KMS-11 (cell line): ENCODE measurements at regions not wholly inside any gene's neighbourhood (a gene's known extent, or its start where the extent isn't known, plus 50 kb on each side); places are given as distances from the start of the nearest gene placed in this dataset.
"Not testable (repeated sequence)": the region's sequence is repeated elsewhere in the genome, so short reads cannot be mapped to it uniquely, and the experiment has no call there.

Source experiments
- H2AFZ ChIP-seq: fragments of 200-600 bp; sonication (generic); 2 replicates; pipeline ENCODE4 v1.6.1; 2016; ENCODE audit warnings: antibody characterized with exemption, mixed run types, low read depth
- H3K27ac ChIP-seq: fragments of 200-600 bp; sonication (generic); 2 replicates; pipeline ENCODE4 v1.6.1; 2016; ENCODE audit warnings: mild to moderate bottlenecking, mixed run types
- H3K27me3 ChIP-seq: fragments of 200-600 bp; sonication (generic); 2 replicates; pipeline ENCODE4 v1.6.1; 2017; ENCODE audit warnings: mild to moderate bottlenecking, low read depth, mixed run types, moderate library complexity; ENCODE audit not compliant: insufficient read depth
- H3K36me3 ChIP-seq: fragments of 200-600 bp; sonication (generic); 2 replicates; pipeline ENCODE4 v1.6.1; 2017; ENCODE audit warnings: mild to moderate bottlenecking, mixed run types; ENCODE audit not compliant: insufficient read depth
- H3K4me1 ChIP-seq: fragments of 200-600 bp; sonication (generic); 2 replicates; pipeline ENCODE4 v1.6.1; 2016; ENCODE audit warnings: mild to moderate bottlenecking, low read depth, mixed run types; ENCODE audit not compliant: poor library complexity, severe bottlenecking
- H3K4me2 ChIP-seq: fragments of 200-600 bp; sonication (generic); 2 replicates; pipeline ENCODE4 v1.7.0; 2016; ENCODE audit warnings: mild to moderate bottlenecking, mixed run types
- H3K4me3 ChIP-seq: fragments of 200-600 bp; sonication (generic); IDR thresholded peaks from 2 replicates; pipeline ENCODE4 v1.6.1; 2017; ENCODE audit warnings: low read depth, low read length, mixed read lengths; ENCODE audit not compliant: insufficient read depth
- H3K79me2 ChIP-seq: fragments of 200-600 bp; sonication (generic); 2 replicates; pipeline ENCODE4 v1.6.1; 2016; ENCODE audit warnings: low read depth, mixed run types; ENCODE audit not compliant: insufficient read depth
- H3K9ac ChIP-seq: fragments of 200-600 bp; sonication (generic); 2 replicates; pipeline ENCODE4 v1.6.1; 2016; ENCODE audit warnings: mild to moderate bottlenecking, mixed run types
- H4K20me1 ChIP-seq: fragments of 200-600 bp; sonication (generic); 2 replicates; pipeline ENCODE4 v1.6.1; 2016; ENCODE audit warnings: mild to moderate bottlenecking, mixed run types; ENCODE audit not compliant: insufficient read depth
- TF ChIP-seq, protein P1 (sequence below): fragments of 200-600 bp; sonication (generic); conservative IDR thresholded peaks from 2 replicates; pipeline ENCODE4 v1.6.1; 2017; ENCODE audit warnings: low read depth, mild to moderate bottlenecking, antibody characterized with exemption, low read length, moderate library complexity, mixed read lengths

DNA sequence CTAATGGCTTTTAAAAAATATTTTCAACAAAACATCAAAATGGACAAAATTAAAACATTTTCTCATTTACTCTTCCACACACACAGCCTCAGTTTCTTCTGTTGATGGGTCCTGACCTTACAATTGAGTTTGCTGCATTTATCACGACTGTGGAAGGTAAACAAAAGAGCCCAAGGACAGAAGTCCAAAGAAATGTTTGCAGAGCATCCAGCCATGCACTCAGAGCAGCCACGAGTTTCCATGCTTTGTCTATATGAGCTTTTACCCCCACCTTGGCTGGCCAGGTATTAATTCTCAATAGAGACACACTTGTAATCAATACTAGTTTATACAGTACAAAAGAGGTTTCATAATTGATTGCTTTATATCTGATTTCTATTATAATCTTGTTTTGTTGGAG, 85.0 kb upstream of the WDFY3 start:
- Histone ChIP-seq H3K36me3 (no peaks in the 10 kb centered on the region), H4K20me1 (no peaks in the 10 kb centered on the region), H3K4me2 (no peak overlapping the region), H3K27ac (no peak overlapping the region), H3K4me3 (no peak overlapping the region), H3K79me2 (no peaks in the 10 kb centered on the region), H3K27me3 (no peaks in the 10 kb centered on the region), H2AFZ (no peak overlapping the region), H3K4me1 (no peaks in the 10 kb centered on the region), H3K9ac (no peak overlapping the region)
- TF ChIP-seq, protein P1, sequence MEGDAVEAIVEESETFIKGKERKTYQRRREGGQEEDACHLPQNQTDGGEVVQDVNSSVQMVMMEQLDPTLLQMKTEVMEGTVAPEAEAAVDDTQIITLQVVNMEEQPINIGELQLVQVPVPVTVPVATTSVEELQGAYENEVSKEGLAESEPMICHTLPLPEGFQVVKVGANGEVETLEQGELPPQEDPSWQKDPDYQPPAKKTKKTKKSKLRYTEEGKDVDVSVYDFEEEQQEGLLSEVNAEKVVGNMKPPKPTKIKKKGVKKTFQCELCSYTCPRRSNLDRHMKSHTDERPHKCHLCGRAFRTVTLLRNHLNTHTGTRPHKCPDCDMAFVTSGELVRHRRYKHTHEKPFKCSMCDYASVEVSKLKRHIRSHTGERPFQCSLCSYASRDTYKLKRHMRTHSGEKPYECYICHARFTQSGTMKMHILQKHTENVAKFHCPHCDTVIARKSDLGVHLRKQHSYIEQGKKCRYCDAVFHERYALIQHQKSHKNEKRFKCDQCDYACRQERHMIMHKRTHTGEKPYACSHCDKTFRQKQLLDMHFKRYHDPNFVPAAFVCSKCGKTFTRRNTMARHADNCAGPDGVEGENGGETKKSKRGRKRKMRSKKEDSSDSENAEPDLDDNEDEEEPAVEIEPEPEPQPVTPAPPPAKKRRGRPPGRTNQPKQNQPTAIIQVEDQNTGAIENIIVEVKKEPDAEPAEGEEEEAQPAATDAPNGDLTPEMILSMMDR, result no peak

DNA sequence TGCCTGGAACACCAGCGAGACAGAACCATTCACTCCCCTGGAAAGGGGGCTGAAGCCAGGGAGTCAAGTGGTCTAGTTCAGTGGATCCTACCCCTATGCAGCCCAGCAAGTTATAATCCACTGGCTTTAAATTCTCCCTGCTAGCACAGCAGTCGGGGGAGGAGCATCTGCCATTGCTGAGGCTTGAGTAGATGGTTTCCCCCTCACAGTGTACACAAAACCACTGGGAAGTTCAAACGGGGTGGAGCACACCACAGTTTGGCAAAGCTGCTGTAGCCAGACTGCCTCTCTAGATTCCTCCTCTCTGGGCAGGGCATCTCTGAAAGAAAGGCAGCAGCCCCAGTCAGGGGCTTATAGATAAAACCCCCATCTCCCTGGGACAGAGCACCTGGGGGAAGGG, 88.4 kb upstream of the WDFY3 start:
- H3K79me2 ChIP-seq, H2AFZ ChIP-seq, H3K4me2 ChIP-seq, H3K27ac ChIP-seq, H3K36me3 ChIP-seq, H4K20me1 ChIP-seq, H3K9ac ChIP-seq, H3K4me3 ChIP-seq, H3K4me1 ChIP-seq, H3K27me3 ChIP-seq: not testable (repeated sequence)

DNA sequence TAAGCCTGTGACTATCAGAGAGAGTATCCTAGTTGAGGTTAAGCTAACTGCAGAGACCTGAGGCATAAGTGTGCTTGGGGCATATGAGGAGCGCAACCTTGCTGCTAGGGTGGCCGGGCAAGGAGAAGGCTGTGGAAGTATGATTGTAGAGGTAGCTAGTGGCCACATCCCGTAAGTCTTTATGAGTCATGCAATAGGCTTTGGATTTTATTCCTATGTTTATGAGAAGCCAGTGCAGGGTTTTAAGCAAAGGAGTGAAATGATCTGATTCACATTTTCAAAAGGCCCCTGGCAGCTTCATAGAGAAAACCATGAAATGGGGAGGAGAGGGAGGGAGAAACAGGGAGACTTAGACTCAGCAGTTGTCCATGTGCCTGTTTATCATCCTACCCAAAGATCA, 92.1 kb upstream of the WDFY3 start:
- Histone ChIP-seq H3K36me3 (no peaks in the 10 kb centered on the region), H3K9ac (no peak overlapping the region), H3K4me2 (no peak overlapping the region), H4K20me1 (no peaks in the 10 kb centered on the region), H3K79me2 (no peaks in the 10 kb centered on the region), H3K27ac (no peak overlapping the region), H3K4me3 (no peak overlapping the region), H3K27me3 (no peaks in the 10 kb centered on the region), H2AFZ (no peak overlapping the region), H3K4me1 (no peaks in the 10 kb centered on the region)
- TF ChIP-seq, protein P1, result no peak

DNA sequence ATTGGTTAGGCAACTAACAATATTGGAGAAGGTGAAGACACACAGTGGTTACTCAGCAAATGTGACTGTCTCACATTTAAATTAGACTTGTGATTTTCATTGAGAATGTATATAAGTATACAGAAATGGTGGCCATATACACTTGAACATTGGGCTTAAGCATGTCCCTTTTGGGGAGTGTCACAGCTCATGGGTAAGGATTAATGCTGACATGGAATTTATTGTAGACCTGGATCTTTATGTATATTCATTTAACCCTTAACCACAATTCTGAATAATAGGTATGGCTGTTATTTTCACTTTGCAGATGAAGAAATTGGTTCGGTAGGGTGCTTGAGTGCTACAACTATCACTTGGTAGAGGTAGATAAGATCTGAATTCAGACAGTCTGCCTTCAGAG, 95.5 kb upstream of the WDFY3 start:
- Histone ChIP-seq H2AFZ (no peak overlapping the region), H3K4me1 (no peaks in the 10 kb centered on the region), H4K20me1 (no peaks in the 10 kb centered on the region), H3K36me3 (no peaks in the 10 kb centered on the region), H3K79me2 (no peaks in the 10 kb centered on the region), H3K4me2 (no peak overlapping the region), H3K4me3 (no peak overlapping the region), H3K9ac (no peak overlapping the region), H3K27ac (no peak overlapping the region), H3K27me3 (no peaks in the 10 kb centered on the region)
- TF ChIP-seq, protein P1, result no peak

DNA sequence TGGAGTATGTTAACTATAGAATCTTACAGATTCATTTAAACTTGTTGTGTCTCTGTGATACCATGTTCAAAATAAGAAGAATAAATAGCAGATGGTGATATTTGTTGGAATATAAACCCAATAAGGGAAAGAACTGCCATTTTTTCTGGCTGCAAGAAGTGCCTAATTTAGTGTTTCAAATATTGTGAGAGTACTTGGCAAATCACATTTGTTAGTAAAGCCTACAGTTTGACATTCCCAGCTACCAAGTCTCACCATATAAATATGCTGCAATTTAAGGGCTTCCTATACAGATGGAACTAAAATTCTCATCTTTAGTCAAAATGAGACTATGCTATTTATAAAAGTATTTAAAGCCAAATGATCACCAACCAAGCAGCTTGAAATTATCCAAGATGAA, 96.0 kb upstream of the WDFY3 start:
- no peaks in the 10 kb centered on the region for H4K20me1 ChIP-seq
- H3K36me3 ChIP-seq, result no peaks in the 10 kb centered on the region
- H3K4me3 ChIP-seq, result no peak overlapping the region
- H3K9ac ChIP-seq, result no peak overlapping the region
- no peak overlapping the region for H3K4me2 ChIP-seq
- H2AFZ ChIP-seq, result no peak overlapping the region
- TF ChIP-seq, protein P1, result no peak
- no peaks in the 10 kb centered on the region for H3K4me1 ChIP-seq
- no peaks in the 10 kb centered on the region for H3K27me3 ChIP-seq
- no peak overlapping the region for H3K27ac ChIP-seq
- no peaks in the 10 kb centered on the region for H3K79me2 ChIP-seq
